ENCODE measurements at regions not wholly inside any gene's neighbourhood (a gene's known extent, or its start where the extent isn't known, plus 50 kb on each side); places are given as distances from the start of the nearest gene placed in this dataset.

- no peak for TF ChIP-seq POLR2AphosphoS5 (IDR thresholded peaks at IDR 0.05)
- no peak for TF ChIP-seq POLR2A (IDR thresholded peaks at IDR 0.05)
These were observed 649.6 kb downstream of the REEP3 start for GRCh38 chr10:64170791-64171190.
